HUES6 (cell line): ENCODE measurements at regions not wholly inside any gene's neighbourhood (a gene's known extent, or its start where the extent isn't known, plus 50 kb on each side); places are given as distances from the start of the nearest gene placed in this dataset.

Source experiments
- H3K27ac ChIP-seq: 2 replicates; pipeline ENCODE4 v1.7.0; 2013; ENCODE audit warnings: low read depth, mild to moderate bottlenecking, low read length, inconsistent platforms
- H3K27me3 ChIP-seq: 2 replicates; pipeline ENCODE4 v1.6.1; 2013; ENCODE audit warnings: low read length; ENCODE audit not compliant: control insufficient read depth, insufficient read depth
- H3K36me3 ChIP-seq: 2 replicates; pipeline ENCODE4 v1.6.1; 2013; ENCODE audit warnings: low read length; ENCODE audit not compliant: control insufficient read depth, insufficient read depth
- H3K4me1 ChIP-seq: 2 replicates; pipeline ENCODE4 v1.6.1; 2013; ENCODE audit warnings: low read length; ENCODE audit not compliant: control insufficient read depth, insufficient read depth
- H3K4me3 ChIP-seq: 2 replicates; pipeline ENCODE4 v1.5.1; 2013; ENCODE audit warnings: low read depth, low read length
- H3K9ac ChIP-seq: one replicate; pipeline ENCODE4 v1.6.1; 2013; ENCODE audit warnings: mild to moderate bottlenecking, low read length
- H3K9me3 ChIP-seq: 2 replicates; pipeline ENCODE4 v1.6.1; 2013; ENCODE audit warnings: low read depth, low read length; ENCODE audit not compliant: control insufficient read depth, insufficient read depth

- no peaks in the 10 kb centered on the region for H3K27me3 ChIP-seq
- no peak overlapping the region for H3K27ac ChIP-seq
- H3K4me1 ChIP-seq: no peaks in the 10 kb centered on the region
- H3K9me3 ChIP-seq: no peaks in the 10 kb centered on the region
- H3K4me3 ChIP-seq: no peak overlapping the region
- H3K9ac ChIP-seq: no peak overlapping the region
- no peaks in the 10 kb centered on the region for H3K36me3 ChIP-seq
Observed at GRCh38 chr2:228838819-228839218, 432.3 kb downstream of the PID1 start.

GRCh38 chr2:228828397-228828796 is 442.7 kb downstream of the PID1 start:
- H3K9me3 ChIP-seq: no peaks in the 10 kb centered on the region
- no peak overlapping the region for H3K9ac ChIP-seq
- no peaks in the 10 kb centered on the region for H3K4me1 ChIP-seq
- no peak overlapping the region for H3K4me3 ChIP-seq
- no peak overlapping the region for H3K27ac ChIP-seq
- H3K36me3 ChIP-seq: no peaks in the 10 kb centered on the region
- no peaks in the 10 kb centered on the region for H3K27me3 ChIP-seq

GRCh38 chr2:228827056-228827700 is 443.9 kb downstream of the PID1 start:
- H3K9me3 ChIP-seq: no peaks in the 10 kb centered on the region
- H3K27me3 ChIP-seq: no peaks in the 10 kb centered on the region
- H3K4me1 ChIP-seq: no peaks in the 10 kb centered on the region
- H3K27ac ChIP-seq: no peak overlapping the region
- H3K9ac ChIP-seq: no peak overlapping the region
- H3K4me3 ChIP-seq: no peak overlapping the region
- no peaks in the 10 kb centered on the region for H3K36me3 ChIP-seq

- H3K27me3 ChIP-seq: no peaks in the 10 kb centered on the region
- no peaks in the 10 kb centered on the region for H3K4me1 ChIP-seq
- H3K4me3 ChIP-seq: no peak overlapping the region
- no peaks in the 10 kb centered on the region for H3K9me3 ChIP-seq
- no peaks in the 10 kb centered on the region for H3K36me3 ChIP-seq
- no peak overlapping the region for H3K27ac ChIP-seq
- no peak overlapping the region for H3K9ac ChIP-seq
Observed at GRCh38 chr2:228819701-228820100, 451.4 kb downstream of the PID1 start.

- H3K4me1 ChIP-seq: no peaks in the 10 kb centered on the region
- H3K9me3 ChIP-seq: no peaks in the 10 kb centered on the region
- no peak overlapping the region for H3K27ac ChIP-seq
- no peaks in the 10 kb centered on the region for H3K27me3 ChIP-seq
- H3K9ac ChIP-seq: no peak overlapping the region
- no peaks in the 10 kb centered on the region for H3K36me3 ChIP-seq
- no peak overlapping the region for H3K4me3 ChIP-seq
Observed at GRCh38 chr2:228802181-228803071, 468.7 kb downstream of the PID1 start.

GRCh38 chr2:228801451-228801850 is 469.6 kb downstream of the PID1 start:
- Histone ChIP-seq H3K27ac (no peak overlapping the region), H3K36me3 (no peaks in the 10 kb centered on the region), H3K9ac (no peak overlapping the region), H3K27me3 (no peaks in the 10 kb centered on the region), H3K4me1 (no peaks in the 10 kb centered on the region), H3K4me3 (no peak overlapping the region), H3K9me3 (no peaks in the 10 kb centered on the region)

GRCh38 chr2:228799208-228799588 is 471.9 kb downstream of the PID1 start:
- Histone ChIP-seq H3K9ac (no peak overlapping the region), H3K9me3 (no peaks in the 10 kb centered on the region), H3K36me3 (no peaks in the 10 kb centered on the region), H3K27ac (no peak overlapping the region), H3K4me1 (no peaks in the 10 kb centered on the region), H3K4me3 (no peak overlapping the region), H3K27me3 (no peaks in the 10 kb centered on the region)

- Histone ChIP-seq H3K36me3 (no peaks in the 10 kb centered on the region), H3K27ac (no peak overlapping the region), H3K9me3 (no peaks in the 10 kb centered on the region), H3K9ac (no peak overlapping the region), H3K27me3 (no peaks in the 10 kb centered on the region), H3K4me3 (no peak overlapping the region), H3K4me1 (no peaks in the 10 kb centered on the region)
Observed at GRCh38 chr2:228798458-228799207, 472.5 kb downstream of the PID1 start.

GRCh38 chr2:228796386-228796785 is 474.7 kb downstream of the PID1 start:
- Histone ChIP-seq H3K9ac (no peak overlapping the region), H3K27me3 (no peaks in the 10 kb centered on the region), H3K27ac (no peak overlapping the region), H3K4me1 (no peaks in the 10 kb centered on the region), H3K4me3 (no peak overlapping the region), H3K9me3 (no peaks in the 10 kb centered on the region), H3K36me3 (no peaks in the 10 kb centered on the region)

GRCh38 chr2:228793116-228793515 is 478.0 kb downstream of the PID1 start:
- no peaks in the 10 kb centered on the region for H3K36me3 ChIP-seq
- no peak overlapping the region for H3K9ac ChIP-seq
- no peak overlapping the region for H3K4me3 ChIP-seq
- no peaks in the 10 kb centered on the region for H3K9me3 ChIP-seq
- no peak overlapping the region for H3K27ac ChIP-seq
- H3K4me1 ChIP-seq: no peaks in the 10 kb centered on the region
- no peaks in the 10 kb centered on the region for H3K27me3 ChIP-seq

- Histone ChIP-seq H3K4me1 (no peaks in the 10 kb centered on the region), H3K9ac (no peak overlapping the region), H3K27ac (no peak overlapping the region), H3K27me3 (no peaks in the 10 kb centered on the region), H3K36me3 (no peaks in the 10 kb centered on the region), H3K4me3 (no peak overlapping the region), H3K9me3 (no peaks in the 10 kb centered on the region)
Observed at GRCh38 chr2:228786901-228787300, 484.2 kb downstream of the PID1 start.
